ENCODE measurements at regions not wholly inside any gene's neighbourhood (a gene's known extent, or its start where the extent isn't known, plus 50 kb on each side); places are given as distances from the start of the nearest gene placed in this dataset.
A peak's percentile ranks its signal among the peaks of the same experiment; 100 is the strongest.

DNA sequence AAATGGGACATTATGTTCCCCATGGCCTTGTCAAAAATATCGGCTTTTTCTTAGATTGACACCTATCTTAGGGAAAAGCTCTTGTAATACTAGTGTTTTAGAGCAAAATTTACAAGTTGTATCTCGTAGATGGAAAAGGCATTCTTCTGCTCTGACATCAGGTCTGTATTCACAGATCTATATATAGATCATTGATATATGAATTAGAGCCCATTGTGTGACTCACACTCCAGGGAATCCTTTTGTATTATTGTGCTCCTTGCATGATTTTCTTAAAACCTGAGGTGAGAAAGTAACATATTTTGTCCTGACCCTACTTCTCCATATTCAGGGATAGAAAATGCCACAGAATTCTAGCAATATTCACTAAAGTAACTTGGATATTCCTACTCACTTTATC is 1160.8 kb upstream of the B3GALT2 start:
- no peaks in the 10 kb centered on the region for H3K36me3 ChIP-seq (ENCODE audit: insufficient read depth, low read length)
- H3K4me2 ChIP-seq (ENCODE audit: insufficient read depth, low read length), result no peak overlapping the region
- DNase-seq, result no peak
- ATAC-seq (ENCODE audit: insufficient read depth, low read depth), result no peak
- no peak overlapping the region for H3K9ac ChIP-seq (ENCODE audit: low read depth, low read length)
- H3K4me1 ChIP-seq (ENCODE audit: insufficient read depth, low read length), result no peaks in the 10 kb centered on the region
- no peaks in the 10 kb centered on the region for H4K20me1 ChIP-seq (ENCODE audit: insufficient read depth, low read length)
- no peak for TF ChIP-seq EZH2 (IDR thresholded peaks at IDR 0.05; ENCODE audit: borderline replicate concordance, low read depth, low read length, severe bottlenecking)
- TF ChIP-seq, protein P1, sequence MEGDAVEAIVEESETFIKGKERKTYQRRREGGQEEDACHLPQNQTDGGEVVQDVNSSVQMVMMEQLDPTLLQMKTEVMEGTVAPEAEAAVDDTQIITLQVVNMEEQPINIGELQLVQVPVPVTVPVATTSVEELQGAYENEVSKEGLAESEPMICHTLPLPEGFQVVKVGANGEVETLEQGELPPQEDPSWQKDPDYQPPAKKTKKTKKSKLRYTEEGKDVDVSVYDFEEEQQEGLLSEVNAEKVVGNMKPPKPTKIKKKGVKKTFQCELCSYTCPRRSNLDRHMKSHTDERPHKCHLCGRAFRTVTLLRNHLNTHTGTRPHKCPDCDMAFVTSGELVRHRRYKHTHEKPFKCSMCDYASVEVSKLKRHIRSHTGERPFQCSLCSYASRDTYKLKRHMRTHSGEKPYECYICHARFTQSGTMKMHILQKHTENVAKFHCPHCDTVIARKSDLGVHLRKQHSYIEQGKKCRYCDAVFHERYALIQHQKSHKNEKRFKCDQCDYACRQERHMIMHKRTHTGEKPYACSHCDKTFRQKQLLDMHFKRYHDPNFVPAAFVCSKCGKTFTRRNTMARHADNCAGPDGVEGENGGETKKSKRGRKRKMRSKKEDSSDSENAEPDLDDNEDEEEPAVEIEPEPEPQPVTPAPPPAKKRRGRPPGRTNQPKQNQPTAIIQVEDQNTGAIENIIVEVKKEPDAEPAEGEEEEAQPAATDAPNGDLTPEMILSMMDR (IDR thresholded peaks at IDR 0.05; ENCODE audit: borderline replicate concordance, extremely low read depth, low read length, poor library complexity, severe bottlenecking), result no peak
- H3K79me2 ChIP-seq (ENCODE audit: insufficient read depth, low read length), result no peaks in the 10 kb centered on the region
- no peak overlapping the region for H2AFZ ChIP-seq (ENCODE audit: low read depth, low read length)
- H3K4me3 ChIP-seq (ENCODE audit: low read depth in 1 of 2, low read length in 2 of 2), result no peak overlapping the region
- no peaks in the 10 kb centered on the region for H3K9me3 ChIP-seq (ENCODE audit: insufficient read depth, low read length, severe bottlenecking)
- no peaks in the 10 kb centered on the region for H3K27me3 ChIP-seq (ENCODE audit: insufficient read depth, low read length, poor library complexity)
- no peak overlapping the region for H3K27ac ChIP-seq (ENCODE audit: low read length)

DNA sequence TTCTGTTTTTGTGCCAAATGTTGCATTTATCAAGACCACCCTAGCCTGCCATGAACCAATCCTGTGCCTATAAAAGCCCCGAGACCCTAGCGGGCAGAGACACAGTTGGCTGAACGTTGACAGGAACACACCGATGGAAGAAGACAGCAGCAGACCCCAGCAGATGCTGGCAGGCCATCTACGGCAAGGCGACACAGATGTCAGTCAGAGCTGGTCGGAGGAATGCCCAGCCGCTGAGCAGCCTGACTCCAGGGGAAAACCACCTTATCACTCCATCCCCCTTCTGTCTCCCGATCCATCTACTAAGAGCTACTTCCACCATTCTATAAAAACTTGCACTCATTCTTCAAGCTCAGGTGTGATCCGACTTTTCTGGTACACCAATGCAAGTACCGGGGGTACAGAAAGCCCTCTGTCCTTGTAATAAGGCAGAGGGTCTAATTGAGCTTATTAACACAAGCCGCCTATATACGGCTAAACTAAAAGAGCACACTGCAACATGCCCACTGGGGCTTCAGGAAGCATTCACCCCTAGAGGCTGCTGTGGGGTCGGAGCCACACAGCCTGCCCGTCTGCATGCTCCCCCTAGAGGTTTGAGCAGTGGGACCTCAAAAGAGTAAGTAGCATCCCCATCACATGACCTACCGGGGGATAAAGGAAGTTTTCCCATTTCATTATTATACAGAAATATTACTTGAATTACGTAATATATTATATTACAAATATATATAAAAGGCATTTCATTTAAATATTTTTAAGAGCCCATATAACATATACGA is 1156.3 kb upstream of the B3GALT2 start:
- Histone ChIP-seq H3K36me3 (ENCODE audit: insufficient read depth, low read length) (no peaks in the 10 kb centered on the region), H3K4me2 (ENCODE audit: insufficient read depth, low read length) (no peak overlapping the region), H4K20me1 (ENCODE audit: insufficient read depth, low read length) (no peaks in the 10 kb centered on the region), H2AFZ (ENCODE audit: low read depth, low read length) (no peak overlapping the region), H3K79me2 (ENCODE audit: insufficient read depth, low read length) (no peaks in the 10 kb centered on the region), H3K27me3 (ENCODE audit: insufficient read depth, low read length, poor library complexity) (no peaks in the 10 kb centered on the region), H3K27ac (ENCODE audit: low read length) (no peak overlapping the region), H3K9ac (ENCODE audit: low read depth, low read length) (no peak overlapping the region), H3K4me3 (ENCODE audit: low read depth in 1 of 2, low read length in 2 of 2) (no peak overlapping the region), H3K9me3 (ENCODE audit: insufficient read depth, low read length, severe bottlenecking) (no peaks in the 10 kb centered on the region), H3K4me1 (ENCODE audit: insufficient read depth, low read length) (no peaks in the 10 kb centered on the region)
- no peak for ATAC-seq (ENCODE audit: insufficient read depth, low read depth)
- no peak for TF ChIP-seq EZH2 (IDR thresholded peaks at IDR 0.05; ENCODE audit: borderline replicate concordance, low read depth, low read length, severe bottlenecking)
- TF ChIP-seq, protein P1 (IDR thresholded peaks at IDR 0.05; ENCODE audit: borderline replicate concordance, extremely low read depth, low read length, poor library complexity, severe bottlenecking), result peak; percentile 20
- no peak for DNase-seq

DNA sequence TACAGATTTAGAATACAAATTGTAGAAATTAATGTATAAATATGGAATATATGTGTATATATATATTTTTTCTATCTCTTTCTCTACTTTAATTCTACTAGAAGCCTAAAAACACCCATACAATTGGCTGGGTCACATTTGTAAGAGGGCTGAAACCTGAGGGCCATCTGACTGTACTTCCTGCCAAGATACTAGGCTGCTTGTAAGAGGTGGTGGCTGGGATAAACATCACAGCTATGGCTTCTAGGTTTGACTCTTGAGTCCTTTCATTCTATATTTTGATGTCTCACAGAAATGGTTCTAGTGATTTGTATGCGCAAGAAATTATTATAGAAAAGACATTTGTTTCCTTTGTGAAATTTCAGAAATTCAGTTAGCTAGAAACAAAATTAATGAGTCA is 1155.2 kb upstream of the B3GALT2 start:
- Histone ChIP-seq H3K4me1 (ENCODE audit: insufficient read depth, low read length) (no peaks in the 10 kb centered on the region), H3K36me3 (ENCODE audit: insufficient read depth, low read length) (no peaks in the 10 kb centered on the region), H3K9me3 (ENCODE audit: insufficient read depth, low read length, severe bottlenecking) (no peaks in the 10 kb centered on the region), H3K4me3 (ENCODE audit: low read depth in 1 of 2, low read length in 2 of 2) (no peak overlapping the region), H3K27me3 (ENCODE audit: insufficient read depth, low read length, poor library complexity) (no peaks in the 10 kb centered on the region), H3K27ac (ENCODE audit: low read length) (no peak overlapping the region), H2AFZ (ENCODE audit: low read depth, low read length) (no peak overlapping the region), H3K9ac (ENCODE audit: low read depth, low read length) (no peak overlapping the region), H3K79me2 (ENCODE audit: insufficient read depth, low read length) (no peaks in the 10 kb centered on the region), H4K20me1 (ENCODE audit: insufficient read depth, low read length) (no peaks in the 10 kb centered on the region), H3K4me2 (ENCODE audit: insufficient read depth, low read length) (no peak overlapping the region)
- TF ChIP-seq, protein P1 (IDR thresholded peaks at IDR 0.05; ENCODE audit: borderline replicate concordance, extremely low read depth, low read length, poor library complexity, severe bottlenecking), result no peak
- no peak for TF ChIP-seq EZH2 (IDR thresholded peaks at IDR 0.05; ENCODE audit: borderline replicate concordance, low read depth, low read length, severe bottlenecking)
- ATAC-seq (ENCODE audit: insufficient read depth, low read depth) (no peak), DNase-seq (no peak)
